Breast epithelium (tissue), 4 donors: ENCODE measurements at regions not wholly inside any gene's neighbourhood (a gene's known extent, or its start where the extent isn't known, plus 50 kb on each side); places are given as distances from the start of the nearest gene placed in this dataset.

Experiments
- DNase-seq, 2 donors: peaks; one replicate each; pipeline ENCODE4 v3.0.0-alpha.2; 2019; ENCODE audit warnings: low spot score in 2 of 2
- H3K27ac ChIP-seq, 2 donors: fragments of 200-600 bp; sonication (generic) in 1 of 2; one replicate each; pipeline ENCODE4 v1.5.1; 2016 to 2019; ENCODE audit warnings: mild to moderate bottlenecking in 1 of 2
- H3K27me3 ChIP-seq, 2 donors: fragments of 200-600 bp; sonication (generic) in 1 of 2; one replicate each; pipeline versions ENCODE4 v1.5.1 to v1.6.0; 2017 to 2019; ENCODE audit warnings: control low read depth in 1 of 2, mild to moderate bottlenecking in 1 of 2
- H3K36me3 ChIP-seq: fragments of 200-600 bp; one replicate; pipeline ENCODE4 v1.5.1; 2019
- H3K4me1 ChIP-seq, 2 donors: fragments of 200-600 bp; sonication (generic); one replicate each; pipeline ENCODE4 v1.5.1; 2016 to 2019; ENCODE audit warnings: control low read depth in 1 of 2
- H3K4me3 ChIP-seq, 3 donors: fragments of 200-600 bp; sonication (generic); 1 replicate in 2 of 3; 2 replicates in 1 of 3; pipeline ENCODE4 v1.5.1; 2016 to 2019; ENCODE audit warnings: mild to moderate bottlenecking in 3 of 3, moderate library complexity in 2 of 3
- H3K9me3 ChIP-seq, 2 donors: fragments of 200-600 bp; sonication (generic) in 1 of 2; one replicate each; pipeline ENCODE4 v1.5.1; 2016 to 2019; ENCODE audit warnings: control low read depth in 1 of 2
- CTCF ChIP-seq, 3 donors: fragments of 450-650 bp; IDR thresholded peaks; one replicate each; pipeline ENCODE4 v1.5.1; 2016 to 2017; ENCODE audit warnings: antibody characterized with exemption in 3 of 3, mild to moderate bottlenecking in 3 of 3, moderate library complexity in 3 of 3
- POLR2A ChIP-seq: fragments of 450-650 bp; IDR thresholded peaks from one replicate; pipeline ENCODE4 v1.6.1; 2016; ENCODE audit warnings: antibody characterized with exemption, mild to moderate bottlenecking, moderate library complexity
- POLR2AphosphoS5 ChIP-seq, 3 donors: sonication (generic); formaldehyde crosslinking; IDR thresholded peaks; one replicate each; pipeline ENCODE4 v1.6.1; 2017; ENCODE audit warnings: antibody characterized with exemption in 3 of 3
- intact Hi-C: fragments of 100-400 bp; cut with DNase I; formaldehyde crosslinking; loops from one replicate; pipeline ENCODE4 v1.15.1; 2023; ENCODE audit warnings: low total_unique reads

- H3K4me1 ChIP-seq, result no peaks in the 10 kb centered on the region
- no peaks in the 10 kb centered on the region for H3K9me3 ChIP-seq
- no peaks in the 10 kb centered on the region for H3K36me3 ChIP-seq
- intact Hi-C loops, result no loop called here
- no peak for DNase-seq
- peaks cover 0 to 46% of the 10 kb centered on the region in 2 donors for H3K27me3 ChIP-seq
- no peak overlapping the region for H3K4me3 ChIP-seq
- TF ChIP-seq CTCF (IDR thresholded peaks at IDR 0.05) (no peak), POLR2AphosphoS5 (IDR thresholded peaks at IDR 0.05) (no peak), POLR2A (no peak)
- no peak overlapping the region for H3K27ac ChIP-seq
These were observed 81.3 kb downstream of the CHST1 start for GRCh38 chr11:45583981-45584566.

GRCh38 chr11:45580399-45580798 is 85.0 kb downstream of the CHST1 start:
- DNase-seq, result no peak
- Histone ChIP-seq H3K36me3 (no peaks in the 10 kb centered on the region), H3K4me1 (no peaks in the 10 kb centered on the region), H3K27ac (no peak overlapping the region), H3K9me3 (no peaks in the 10 kb centered on the region), H3K4me3 (no peak overlapping the region), H3K27me3 (peaks cover 0 to 62% of the 10 kb centered on the region in 2 donors)
- no peak for TF ChIP-seq POLR2AphosphoS5 (IDR thresholded peaks at IDR 0.05)
- no peak for TF ChIP-seq CTCF (IDR thresholded peaks at IDR 0.05)
- TF ChIP-seq POLR2A, result no peak
- intact Hi-C loops, result no loop called here

- no peaks in the 10 kb centered on the region for H3K36me3 ChIP-seq
- H3K27me3 ChIP-seq, result peaks cover 0 to 46% of the 10 kb centered on the region in 2 donors
- TF ChIP-seq POLR2A (no peak), CTCF (IDR thresholded peaks at IDR 0.05) (no peak), POLR2AphosphoS5 (IDR thresholded peaks at IDR 0.05) (no peak)
- no peak overlapping the region for H3K4me3 ChIP-seq
- no peak overlapping the region for H3K27ac ChIP-seq
- intact Hi-C loops, result no loop called here
- H3K9me3 ChIP-seq, result no peaks in the 10 kb centered on the region
- no peak for DNase-seq
- H3K4me1 ChIP-seq, result no peaks in the 10 kb centered on the region
These were observed 87.1 kb downstream of the CHST1 start for GRCh38 chr11:45578316-45578715.

GRCh38 chr11:45577752-45578151 is 87.7 kb downstream of the CHST1 start:
- Histone ChIP-seq H3K36me3 (no peaks in the 10 kb centered on the region), H3K4me1 (no peaks in the 10 kb centered on the region), H3K27me3 (peaks cover 0 to 46% of the 10 kb centered on the region in 2 donors), H3K9me3 (no peaks in the 10 kb centered on the region), H3K4me3 (no peak overlapping the region), H3K27ac (no peak overlapping the region)
- no peak for DNase-seq
- intact Hi-C loops, result no loop called here
- TF ChIP-seq POLR2A (no peak), CTCF (IDR thresholded peaks at IDR 0.05) (no peak), POLR2AphosphoS5 (IDR thresholded peaks at IDR 0.05) (no peak)

- intact Hi-C loops, result no loop called here
- H3K9me3 ChIP-seq, result no peaks in the 10 kb centered on the region
- no peaks in the 10 kb centered on the region for H3K4me1 ChIP-seq
- no peaks in the 10 kb centered on the region for H3K36me3 ChIP-seq
- DNase-seq, result no peak
- H3K4me3 ChIP-seq, result no peak overlapping the region
- TF ChIP-seq POLR2AphosphoS5 (IDR thresholded peaks at IDR 0.05) (no peak), POLR2A (no peak)
- peaks cover 0 to 35% of the 10 kb centered on the region in 2 donors for H3K27me3 ChIP-seq
- no peak overlapping the region for H3K27ac ChIP-seq
These were observed 88.8 kb downstream of the CHST1 start for GRCh38 chr11:45576461-45577215.
